ENCODE measurements at regions not wholly inside any gene's neighbourhood (a gene's known extent, or its start where the extent isn't known, plus 50 kb on each side); places are given as distances from the start of the nearest gene placed in this dataset.

DNA sequence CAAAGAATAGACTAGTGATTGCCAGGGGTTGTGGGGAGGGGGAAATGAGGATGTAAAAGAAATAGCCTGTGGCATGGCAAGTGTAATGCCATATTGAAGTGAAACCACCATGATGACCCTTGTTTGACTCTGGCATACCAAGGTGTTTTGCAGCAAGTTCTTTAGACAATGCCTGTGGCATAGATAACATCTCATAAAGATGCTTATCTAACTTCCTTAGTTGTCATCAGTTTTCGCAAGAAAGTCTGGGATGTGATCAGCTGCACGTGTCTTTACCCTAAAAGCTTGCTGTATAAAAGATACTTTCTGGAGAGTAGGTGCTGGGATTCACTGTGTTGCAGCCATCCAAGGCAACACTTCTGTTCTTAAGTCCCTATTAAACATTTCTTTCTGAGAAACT is 176.1 kb upstream of the MAGEB16 start:
- H2AFZ ChIP-seq (ENCODE audit: low read length): no peak overlapping the region
- intact Hi-C loops (cut with micrococcal nuclease; ENCODE audit: unreplicated experiment): no loop called here
- H4K20me1 ChIP-seq (ENCODE audit: insufficient read depth, low read length): no peaks in the 10 kb centered on the region
- no peak overlapping the region for H3K27ac ChIP-seq (ENCODE audit: extremely low read length, insufficient read depth, low read length)
- FAIRE-seq (no peak), ATAC-seq (no peak), DNase-seq (ENCODE audit: low spot score) (no peak)
- H3K4me2 ChIP-seq (ENCODE audit: low read depth, low read length): no peak overlapping the region
- H3K27me3 ChIP-seq (ENCODE audit: control insufficient read depth in 1 of 2, insufficient read depth in 2 of 2, low read length in 2 of 2): no peaks in the 10 kb centered on the region
- no peak overlapping the region for H3K9ac ChIP-seq (ENCODE audit: insufficient read depth, low read depth, low read length)
- no peak overlapping the region for H3K4me3 ChIP-seq (replicated peaks in 1 of 3; ENCODE audit: insufficient read depth in 1 of 3, low read depth in 2 of 3, low read length in 3 of 3)
- H3K4me1 ChIP-seq (ENCODE audit: insufficient read depth, low read length): no peaks in the 10 kb centered on the region
- H3K36me3 ChIP-seq (replicated peaks in 1 of 2; ENCODE audit: control insufficient read depth in 1 of 2, insufficient read depth in 2 of 2, low read length in 2 of 2): no peaks in the 10 kb centered on the region
- WGBS (ENCODE audit: low lambda C conversion rate): no CpG with 5 or more reads among the region's 2 CpGs
- ChIA-PET CTCF (ENCODE audit: low intra/inter-chr PET ratio, low total read pairs) (no interaction called here), POLR2A (no interaction called here)
- no TSS peak for BruUV-seq (replicated peaks)
- in situ Hi-C loops (cut with HindIII; ENCODE audit: extremely low pct_ligation_motif_present, low pct_unique_long_range_greater_than_20kb): no loop called here
- H3K79me2 ChIP-seq (ENCODE audit: insufficient read depth, low read length): no peaks in the 10 kb centered on the region
- H3K9me3 ChIP-seq (ENCODE audit: low read length): no peaks in the 10 kb centered on the region
- TF ChIP-seq ZNF709 (CRISPR knock-in tag; IDR thresholded peaks at IDR 0.05) (no peak), AGO2 (optimal IDR thresholded peaks at IDR 0.05; ENCODE audit: low read depth, low read length) (no peak), ZNF251 (CRISPR knock-in tag; IDR thresholded peaks at IDR 0.05) (no peak), CAMTA2 (CRISPR knock-in tag; IDR thresholded peaks at IDR 0.05; ENCODE audit: borderline replicate concordance) (no peak), ZNF816 (CRISPR knock-in tag; IDR thresholded peaks at IDR 0.05; ENCODE audit: borderline replicate concordance) (no peak), ARHGAP35 (CRISPR knock-in tag; IDR thresholded peaks at IDR 0.05; ENCODE audit: borderline replicate concordance) (no peak), KAT2B (IDR thresholded peaks at IDR 0.05; ENCODE audit: borderline replicate concordance, low read depth, low read length) (no peak), ZNF841 (CRISPR knock-in tag; IDR thresholded peaks at IDR 0.05; ENCODE audit: borderline replicate concordance) (no peak), KDM2A (CRISPR knock-in tag; IDR thresholded peaks at IDR 0.05; ENCODE audit: borderline replicate concordance, low read depth) (no peak), FOXA3 (CRISPR knock-in tag; IDR thresholded peaks at IDR 0.05) (no peak), MYNN (CRISPR knock-in tag; IDR thresholded peaks at IDR 0.05; ENCODE audit: low read depth) (no peak)
- TF ChIP-seq, protein P1, sequence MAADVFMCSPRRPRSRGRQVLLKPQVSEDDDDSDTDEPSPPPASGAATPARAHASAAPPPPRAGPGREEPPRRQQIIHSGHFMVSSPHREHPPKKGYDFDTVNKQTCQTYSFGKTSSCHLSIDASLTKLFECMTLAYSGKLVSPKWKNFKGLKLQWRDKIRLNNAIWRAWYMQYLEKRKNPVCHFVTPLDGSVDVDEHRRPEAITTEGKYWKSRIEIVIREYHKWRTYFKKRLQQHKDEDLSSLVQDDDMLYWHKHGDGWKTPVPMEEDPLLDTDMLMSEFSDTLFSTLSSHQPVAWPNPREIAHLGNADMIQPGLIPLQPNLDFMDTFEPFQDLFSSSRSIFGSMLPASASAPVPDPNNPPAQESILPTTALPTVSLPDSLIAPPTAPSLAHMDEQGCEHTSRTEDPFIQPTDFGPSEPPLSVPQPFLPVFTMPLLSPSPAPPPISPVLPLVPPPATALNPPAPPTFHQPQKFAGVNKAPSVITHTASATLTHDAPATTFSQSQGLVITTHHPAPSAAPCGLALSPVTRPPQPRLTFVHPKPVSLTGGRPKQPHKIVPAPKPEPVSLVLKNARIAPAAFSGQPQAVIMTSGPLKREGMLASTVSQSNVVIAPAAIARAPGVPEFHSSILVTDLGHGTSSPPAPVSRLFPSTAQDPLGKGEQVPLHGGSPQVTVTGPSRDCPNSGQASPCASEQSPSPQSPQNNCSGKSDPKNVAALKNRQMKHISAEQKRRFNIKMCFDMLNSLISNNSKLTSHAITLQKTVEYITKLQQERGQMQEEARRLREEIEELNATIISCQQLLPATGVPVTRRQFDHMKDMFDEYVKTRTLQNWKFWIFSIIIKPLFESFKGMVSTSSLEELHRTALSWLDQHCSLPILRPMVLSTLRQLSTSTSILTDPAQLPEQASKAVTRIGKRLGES (CRISPR knock-in tag; IDR thresholded peaks at IDR 0.05; ENCODE audit: borderline replicate concordance): no peak
- TF ChIP-seq, protein P2, sequence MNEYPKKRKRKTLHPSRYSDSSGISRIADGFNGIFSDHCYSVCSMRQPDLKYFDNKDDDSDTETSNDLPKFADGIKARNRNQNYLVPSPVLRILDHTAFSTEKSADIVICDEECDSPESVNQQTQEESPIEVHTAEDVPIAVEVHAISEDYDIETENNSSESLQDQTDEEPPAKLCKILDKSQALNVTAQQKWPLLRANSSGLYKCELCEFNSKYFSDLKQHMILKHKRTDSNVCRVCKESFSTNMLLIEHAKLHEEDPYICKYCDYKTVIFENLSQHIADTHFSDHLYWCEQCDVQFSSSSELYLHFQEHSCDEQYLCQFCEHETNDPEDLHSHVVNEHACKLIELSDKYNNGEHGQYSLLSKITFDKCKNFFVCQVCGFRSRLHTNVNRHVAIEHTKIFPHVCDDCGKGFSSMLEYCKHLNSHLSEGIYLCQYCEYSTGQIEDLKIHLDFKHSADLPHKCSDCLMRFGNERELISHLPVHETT (CRISPR knock-in tag; conservative IDR thresholded peaks at IDR 0.05): no peak
- TF ChIP-seq, protein P3, sequence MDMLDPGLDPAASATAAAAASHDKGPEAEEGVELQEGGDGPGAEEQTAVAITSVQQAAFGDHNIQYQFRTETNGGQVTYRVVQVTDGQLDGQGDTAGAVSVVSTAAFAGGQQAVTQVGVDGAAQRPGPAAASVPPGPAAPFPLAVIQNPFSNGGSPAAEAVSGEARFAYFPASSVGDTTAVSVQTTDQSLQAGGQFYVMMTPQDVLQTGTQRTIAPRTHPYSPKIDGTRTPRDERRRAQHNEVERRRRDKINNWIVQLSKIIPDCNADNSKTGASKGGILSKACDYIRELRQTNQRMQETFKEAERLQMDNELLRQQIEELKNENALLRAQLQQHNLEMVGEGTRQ (IDR thresholded peaks at IDR 0.05; ENCODE audit: low read depth, low read length): no peak
- TF ChIP-seq, protein P3 (CRISPR knock-in tag; IDR thresholded peaks at IDR 0.05; ENCODE audit: borderline replicate concordance): no peak
- TF ChIP-seq, protein P4, sequence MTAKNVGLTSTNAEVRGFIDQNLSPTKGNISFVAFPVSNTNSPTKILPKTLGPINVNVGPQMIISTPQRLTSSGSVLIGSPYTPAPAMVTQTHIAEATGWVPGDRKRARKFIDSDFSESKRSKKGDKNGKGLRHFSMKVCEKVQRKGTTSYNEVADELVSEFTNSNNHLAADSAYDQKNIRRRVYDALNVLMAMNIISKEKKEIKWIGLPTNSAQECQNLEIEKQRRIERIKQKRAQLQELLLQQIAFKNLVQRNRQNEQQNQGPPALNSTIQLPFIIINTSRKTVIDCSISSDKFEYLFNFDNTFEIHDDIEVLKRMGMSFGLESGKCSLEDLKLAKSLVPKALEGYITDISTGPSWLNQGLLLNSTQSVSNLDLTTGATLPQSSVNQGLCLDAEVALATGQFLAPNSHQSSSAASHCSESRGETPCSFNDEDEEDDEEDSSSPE (CRISPR knock-in tag; IDR thresholded peaks at IDR 0.05): no peak
- TF ChIP-seq, protein P5, sequence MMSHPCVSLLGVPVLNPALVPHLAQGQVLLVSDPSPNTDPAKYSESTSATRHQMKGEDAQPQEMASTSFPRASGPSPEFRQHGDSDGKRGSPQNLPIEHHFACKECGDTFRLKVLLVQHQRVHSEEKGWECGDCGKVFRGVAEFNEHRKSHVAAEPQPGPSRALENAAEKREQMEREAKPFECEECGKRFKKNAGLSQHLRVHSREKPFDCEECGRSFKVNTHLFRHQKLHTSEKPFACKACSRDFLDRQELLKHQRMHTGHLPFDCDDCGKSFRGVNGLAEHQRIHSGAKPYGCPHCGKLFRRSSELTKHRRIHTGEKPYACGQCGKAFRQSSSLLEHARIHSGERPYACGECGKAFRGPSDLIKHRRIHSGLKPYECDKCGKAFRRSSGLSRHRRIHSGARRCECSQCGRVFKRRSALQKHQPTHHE (CRISPR knock-in tag; IDR thresholded peaks at IDR 0.05; ENCODE audit: borderline replicate concordance): no peak

Data from HepG2 (cell line).